Activated T-cell treated with anti-CD3 and anti-CD28 coated beads, Interleukin-2, amount 50 U/mL, for 4 hours (primary cell): ENCODE measurements at regions not wholly inside any gene's neighbourhood (a gene's known extent, or its start where the extent isn't known, plus 50 kb on each side); places are given as distances from the start of the nearest gene placed in this dataset.

Experiments used
- ATAC-seq, 2 donors: fragments of 200-7000 bp; cut with Tn5 transposase; one replicate each; pipeline ENCODE4 v1.10.0; 2021
- DNase-seq: peaks from one replicate; pipeline ENCODE4 v3.0.0-alpha.2; 2020
- H3K27me3 Mint-ChIP-seq: one replicate; pipeline ENCODE4 v1.8.0; 2021; ENCODE audit warnings: low read depth, mixed read lengths
- H3K36me3 Mint-ChIP-seq: one replicate; pipeline ENCODE4 v1.8.0; 2022; ENCODE audit warnings: mixed read lengths; ENCODE audit not compliant: insufficient read depth
- H3K4me1 Mint-ChIP-seq: one replicate; pipeline ENCODE4 v1.8.0; 2021; ENCODE audit warnings: low read depth, mixed read lengths
- H3K4me3 Mint-ChIP-seq: one replicate; pipeline ENCODE4 v1.8.0; 2021; ENCODE audit warnings: mild to moderate bottlenecking, moderate library complexity, mixed read lengths
- H3K9me3 Mint-ChIP-seq: one replicate; pipeline ENCODE4 v1.8.0; 2021; ENCODE audit warnings: mixed read lengths

- H3K27me3 Mint-ChIP-seq = peaks cover 5% of the 10 kb centered on the region
- no peaks in the 10 kb centered on the region for H3K9me3 Mint-ChIP-seq
- no peak for ATAC-seq
- no peaks in the 10 kb centered on the region for H3K4me1 Mint-ChIP-seq
- no peaks in the 10 kb centered on the region for H3K36me3 Mint-ChIP-seq
- H3K4me3 Mint-ChIP-seq = no peak overlapping the region
- no peak for DNase-seq
Measured at GRCh38 chr13:108156749-108157148, 58.6 kb downstream of the LIG4 start.

GRCh38 chr13:108155185-108156106 is 59.9 kb downstream of the LIG4 start:
- Mint-ChIP-seq H3K27me3 (peaks cover 9% of the 10 kb centered on the region), H3K9me3 (no peaks in the 10 kb centered on the region), H3K36me3 (no peaks in the 10 kb centered on the region), H3K4me1 (no peaks in the 10 kb centered on the region), H3K4me3 (no peak overlapping the region)
- DNase-seq (peak; percentile 57), ATAC-seq (peak in 1 of 2 donors; percentile 23)

GRCh38 chr13:108154421-108154858 is 60.9 kb downstream of the LIG4 start:
- Mint-ChIP-seq H3K36me3 (no peaks in the 10 kb centered on the region), H3K4me3 (no peak overlapping the region), H3K27me3 (peaks cover 10% of the 10 kb centered on the region), H3K4me1 (no peaks in the 10 kb centered on the region), H3K9me3 (no peaks in the 10 kb centered on the region)
- DNase-seq = no peak
- no peak for ATAC-seq

GRCh38 chr13:108146642-108147041 is 68.7 kb downstream of the LIG4 start:
- Mint-ChIP-seq H3K4me3 (no peak overlapping the region), H3K4me1 (no peaks in the 10 kb centered on the region), H3K27me3 (peaks cover 9% of the 10 kb centered on the region), H3K9me3 (no peaks in the 10 kb centered on the region), H3K36me3 (no peaks in the 10 kb centered on the region)
- DNase-seq = no peak
- no peak for ATAC-seq

GRCh38 chr13:108142702-108143436 is 72.5 kb downstream of the LIG4 start:
- DNase-seq (no peak), ATAC-seq (no peak)
- Mint-ChIP-seq H3K36me3 (no peaks in the 10 kb centered on the region), H3K4me3 (no peak overlapping the region), H3K9me3 (no peaks in the 10 kb centered on the region), H3K27me3 (peaks cover 4% of the 10 kb centered on the region), H3K4me1 (no peaks in the 10 kb centered on the region)

- ATAC-seq = no peak
- no peaks in the 10 kb centered on the region for H3K9me3 Mint-ChIP-seq
- no peak for DNase-seq
- H3K4me3 Mint-ChIP-seq = no peak overlapping the region
- peaks cover 2% of the 10 kb centered on the region for H3K27me3 Mint-ChIP-seq
- H3K36me3 Mint-ChIP-seq = no peaks in the 10 kb centered on the region
- H3K4me1 Mint-ChIP-seq = no peaks in the 10 kb centered on the region
Measured at GRCh38 chr13:108137176-108137575, 78.2 kb downstream of the LIG4 start.

- DNase-seq = no peak
- Mint-ChIP-seq H3K36me3 (no peaks in the 10 kb centered on the region), H3K27me3 (no peaks in the 10 kb centered on the region), H3K4me3 (no peak overlapping the region), H3K4me1 (no peaks in the 10 kb centered on the region), H3K9me3 (no peaks in the 10 kb centered on the region)
- no peak for ATAC-seq
Measured at GRCh38 chr13:108127406-108127805, 87.9 kb downstream of the LIG4 start.

GRCh38 chr13:108126056-108126455 is 89.3 kb downstream of the LIG4 start:
- no peak for ATAC-seq
- Mint-ChIP-seq H3K4me1 (no peaks in the 10 kb centered on the region), H3K27me3 (no peaks in the 10 kb centered on the region), H3K36me3 (no peaks in the 10 kb centered on the region), H3K9me3 (no peaks in the 10 kb centered on the region), H3K4me3 (no peak overlapping the region)
- DNase-seq = no peak

- Mint-ChIP-seq H3K36me3 (no peaks in the 10 kb centered on the region), H3K4me3 (no peak overlapping the region), H3K9me3 (no peaks in the 10 kb centered on the region), H3K4me1 (no peaks in the 10 kb centered on the region), H3K27me3 (no peaks in the 10 kb centered on the region)
- no peak for DNase-seq
- no peak for ATAC-seq
Measured at GRCh38 chr13:108121406-108121805, 93.9 kb downstream of the LIG4 start.

- H3K4me1 Mint-ChIP-seq = no peaks in the 10 kb centered on the region
- ATAC-seq = no peak
- DNase-seq = no peak
- no peaks in the 10 kb centered on the region for H3K27me3 Mint-ChIP-seq
- H3K4me3 Mint-ChIP-seq = no peak overlapping the region
- no peaks in the 10 kb centered on the region for H3K36me3 Mint-ChIP-seq
- H3K9me3 Mint-ChIP-seq = no peaks in the 10 kb centered on the region
Measured at GRCh38 chr13:108120856-108121255, 94.5 kb downstream of the LIG4 start.

GRCh38 chr13:108120302-108120701 is 95.0 kb downstream of the LIG4 start:
- no peaks in the 10 kb centered on the region for H3K4me1 Mint-ChIP-seq
- H3K9me3 Mint-ChIP-seq = no peaks in the 10 kb centered on the region
- H3K36me3 Mint-ChIP-seq = no peaks in the 10 kb centered on the region
- no peak for ATAC-seq
- H3K4me3 Mint-ChIP-seq = no peak overlapping the region
- no peaks in the 10 kb centered on the region for H3K27me3 Mint-ChIP-seq
- no peak for DNase-seq

- DNase-seq (no peak), ATAC-seq (no peak)
- no peaks in the 10 kb centered on the region for H3K4me1 Mint-ChIP-seq
- no peaks in the 10 kb centered on the region for H3K36me3 Mint-ChIP-seq
- H3K9me3 Mint-ChIP-seq = no peaks in the 10 kb centered on the region
- no peak overlapping the region for H3K4me3 Mint-ChIP-seq
- no peaks in the 10 kb centered on the region for H3K27me3 Mint-ChIP-seq
Measured at GRCh38 chr13:108115738-108116137, 99.6 kb downstream of the LIG4 start.

- H3K27me3 Mint-ChIP-seq = no peaks in the 10 kb centered on the region
- H3K36me3 Mint-ChIP-seq = no peaks in the 10 kb centered on the region
- H3K9me3 Mint-ChIP-seq = no peaks in the 10 kb centered on the region
- H3K4me3 Mint-ChIP-seq = no peak overlapping the region
- DNase-seq (no peak), ATAC-seq (no peak)
- H3K4me1 Mint-ChIP-seq = no peaks in the 10 kb centered on the region
Measured at GRCh38 chr13:108113407-108113806, 101.9 kb downstream of the LIG4 start.

GRCh38 chr13:108104736-108105135 is 110.6 kb downstream of the LIG4 start:
- Mint-ChIP-seq H3K4me3 (no peak overlapping the region), H3K27me3 (no peaks in the 10 kb centered on the region), H3K9me3 (peaks cover 4% of the 10 kb centered on the region)

GRCh38 chr13:108102771-108103170 is 112.6 kb downstream of the LIG4 start:
- ATAC-seq (no peak), DNase-seq (no peak)
- peaks cover 4% of the 10 kb centered on the region for H3K27me3 Mint-ChIP-seq
- peaks cover 4% of the 10 kb centered on the region for H3K9me3 Mint-ChIP-seq
- no peak overlapping the region for H3K4me3 Mint-ChIP-seq
- H3K4me1 Mint-ChIP-seq = no peaks in the 10 kb centered on the region
- H3K36me3 Mint-ChIP-seq = no peaks in the 10 kb centered on the region

More at GRCh38 chr13:108104736-108105135, 110.6 kb downstream of the LIG4 start:
- ATAC-seq (no peak), DNase-seq (no peak)
- no peaks in the 10 kb centered on the region for H3K4me1 Mint-ChIP-seq
- H3K36me3 Mint-ChIP-seq = no peaks in the 10 kb centered on the region
